NB4 (cell line): ENCODE measurements at regions not wholly inside any gene's neighbourhood (a gene's known extent, or its start where the extent isn't known, plus 50 kb on each side); places are given as distances from the start of the nearest gene placed in this dataset.

Source experiments
- MYC ChIP-seq: IDR thresholded peaks from 2 replicates; pipeline ENCODE4 v1.6.1; 2011; ENCODE audit warnings: low read depth, low read length
- POLR2A ChIP-seq: IDR thresholded peaks from 2 replicates; pipeline ENCODE4 v1.6.1; 2011; ENCODE audit warnings: mild to moderate bottlenecking; ENCODE audit not compliant: insufficient read length; ENCODE audit errors: extremely low read depth
- TF ChIP-seq, protein P1 (sequence below): IDR thresholded peaks from one replicate; pipeline ENCODE4 v1.5.1; 2012; ENCODE audit warnings: low read depth, low read length
- TF ChIP-seq, protein P2 (sequence below): IDR thresholded peaks from 2 replicates; pipeline ENCODE4 v1.6.1; 2011; ENCODE audit warnings: low read depth, low read length

DNA sequence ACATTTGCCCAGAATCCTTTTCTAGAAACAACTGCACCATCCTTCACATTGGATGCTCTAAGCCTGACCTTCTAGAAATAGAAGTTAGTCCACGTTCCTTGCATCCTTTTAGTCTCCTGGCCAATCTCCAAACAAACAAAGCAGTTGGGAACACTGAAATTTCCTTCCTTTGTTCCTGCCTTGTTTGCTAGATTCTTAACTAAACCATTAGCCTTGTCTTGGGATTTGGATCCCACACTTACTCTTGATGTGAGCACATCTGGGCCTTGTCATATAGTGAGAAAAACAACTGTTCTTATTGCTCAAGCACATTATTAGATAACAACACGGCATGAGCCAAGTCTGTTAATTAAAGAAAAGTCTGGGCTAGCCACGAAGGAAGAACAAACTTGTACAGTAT, 319.3 kb upstream of the GHITM start:
- TF ChIP-seq, protein P1, sequence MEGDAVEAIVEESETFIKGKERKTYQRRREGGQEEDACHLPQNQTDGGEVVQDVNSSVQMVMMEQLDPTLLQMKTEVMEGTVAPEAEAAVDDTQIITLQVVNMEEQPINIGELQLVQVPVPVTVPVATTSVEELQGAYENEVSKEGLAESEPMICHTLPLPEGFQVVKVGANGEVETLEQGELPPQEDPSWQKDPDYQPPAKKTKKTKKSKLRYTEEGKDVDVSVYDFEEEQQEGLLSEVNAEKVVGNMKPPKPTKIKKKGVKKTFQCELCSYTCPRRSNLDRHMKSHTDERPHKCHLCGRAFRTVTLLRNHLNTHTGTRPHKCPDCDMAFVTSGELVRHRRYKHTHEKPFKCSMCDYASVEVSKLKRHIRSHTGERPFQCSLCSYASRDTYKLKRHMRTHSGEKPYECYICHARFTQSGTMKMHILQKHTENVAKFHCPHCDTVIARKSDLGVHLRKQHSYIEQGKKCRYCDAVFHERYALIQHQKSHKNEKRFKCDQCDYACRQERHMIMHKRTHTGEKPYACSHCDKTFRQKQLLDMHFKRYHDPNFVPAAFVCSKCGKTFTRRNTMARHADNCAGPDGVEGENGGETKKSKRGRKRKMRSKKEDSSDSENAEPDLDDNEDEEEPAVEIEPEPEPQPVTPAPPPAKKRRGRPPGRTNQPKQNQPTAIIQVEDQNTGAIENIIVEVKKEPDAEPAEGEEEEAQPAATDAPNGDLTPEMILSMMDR, result no peak
- TF ChIP-seq POLR2A, result no peak
- TF ChIP-seq, protein P2, sequence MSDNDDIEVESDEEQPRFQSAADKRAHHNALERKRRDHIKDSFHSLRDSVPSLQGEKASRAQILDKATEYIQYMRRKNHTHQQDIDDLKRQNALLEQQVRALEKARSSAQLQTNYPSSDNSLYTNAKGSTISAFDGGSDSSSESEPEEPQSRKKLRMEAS, result no peak
- no peak for TF ChIP-seq MYC
